ENCODE measurements at regions not wholly inside any gene's neighbourhood (a gene's known extent, or its start where the extent isn't known, plus 50 kb on each side); places are given as distances from the start of the nearest gene placed in this dataset.

- TF ChIP-seq CTCF (IDR thresholded peaks at IDR 0.05) (no peak), POLR2A (IDR thresholded peaks at IDR 0.05) (no peak)
Measured at GRCh38 chr20:17150858-17151257, 76.0 kb upstream of the PCSK2 start.

Data from Peyer's patch (tissue), 4 donors.